LNCAP (cell line): ENCODE measurements at regions not wholly inside any gene's neighbourhood (a gene's known extent, or its start where the extent isn't known, plus 50 kb on each side); places are given as distances from the start of the nearest gene placed in this dataset.

Experiments used
- TF ChIP-seq, protein P1 (sequence below): fragments of 450-650 bp; IDR thresholded peaks from 2 replicates; pipeline ENCODE4 v1.5.1; 2017; ENCODE audit warnings: mild to moderate bottlenecking

GRCh38 chr2:122193622-122194021 lies 438.2 kb downstream of the TSN start:
- TF ChIP-seq, protein P1, sequence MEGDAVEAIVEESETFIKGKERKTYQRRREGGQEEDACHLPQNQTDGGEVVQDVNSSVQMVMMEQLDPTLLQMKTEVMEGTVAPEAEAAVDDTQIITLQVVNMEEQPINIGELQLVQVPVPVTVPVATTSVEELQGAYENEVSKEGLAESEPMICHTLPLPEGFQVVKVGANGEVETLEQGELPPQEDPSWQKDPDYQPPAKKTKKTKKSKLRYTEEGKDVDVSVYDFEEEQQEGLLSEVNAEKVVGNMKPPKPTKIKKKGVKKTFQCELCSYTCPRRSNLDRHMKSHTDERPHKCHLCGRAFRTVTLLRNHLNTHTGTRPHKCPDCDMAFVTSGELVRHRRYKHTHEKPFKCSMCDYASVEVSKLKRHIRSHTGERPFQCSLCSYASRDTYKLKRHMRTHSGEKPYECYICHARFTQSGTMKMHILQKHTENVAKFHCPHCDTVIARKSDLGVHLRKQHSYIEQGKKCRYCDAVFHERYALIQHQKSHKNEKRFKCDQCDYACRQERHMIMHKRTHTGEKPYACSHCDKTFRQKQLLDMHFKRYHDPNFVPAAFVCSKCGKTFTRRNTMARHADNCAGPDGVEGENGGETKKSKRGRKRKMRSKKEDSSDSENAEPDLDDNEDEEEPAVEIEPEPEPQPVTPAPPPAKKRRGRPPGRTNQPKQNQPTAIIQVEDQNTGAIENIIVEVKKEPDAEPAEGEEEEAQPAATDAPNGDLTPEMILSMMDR: no peak

DNA sequence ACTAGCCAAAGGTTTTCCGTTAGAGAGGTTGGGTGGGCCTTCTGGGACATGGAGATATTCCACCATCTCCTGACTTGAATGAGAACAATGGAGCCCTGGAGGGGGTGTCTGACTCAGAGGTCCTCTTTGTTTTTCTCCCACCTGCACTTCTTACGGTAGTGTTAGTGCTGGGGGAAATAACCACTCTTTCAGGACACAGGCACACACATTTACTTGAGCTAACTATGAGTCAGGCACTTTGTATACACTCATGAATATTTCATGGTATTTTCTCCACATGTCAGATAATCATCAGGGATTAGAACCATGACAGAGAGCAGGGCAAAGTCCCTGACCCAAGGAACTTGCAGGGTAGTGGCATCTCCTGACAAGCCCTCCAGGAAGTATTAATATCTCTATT lies 439.1 kb downstream of the TSN start:
- TF ChIP-seq, protein P1: no peak

DNA sequence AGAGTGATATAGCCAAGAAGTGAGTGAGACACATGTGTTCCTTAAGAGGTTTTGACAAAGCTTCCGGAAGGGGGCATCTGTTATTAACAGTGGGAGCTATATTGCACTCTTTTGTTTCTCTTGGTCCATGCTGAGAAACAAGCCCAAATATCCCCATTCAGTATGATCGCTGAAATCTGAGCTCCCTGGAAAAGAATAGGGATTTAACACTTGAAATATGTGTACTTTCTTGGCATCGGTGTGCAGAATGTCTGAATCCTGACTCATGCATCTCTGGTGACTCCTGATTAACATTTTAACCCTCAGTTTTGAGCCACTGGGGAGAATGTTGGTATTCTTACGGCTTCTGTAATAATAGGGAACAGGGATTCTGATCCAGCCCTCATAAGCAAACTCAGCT lies 448.1 kb downstream of the TSN start:
- TF ChIP-seq, protein P1: no peak

- TF ChIP-seq, protein P1: no peak
Measured at GRCh38 chr2:122205641-122206040, 450.2 kb downstream of the TSN start.

- TF ChIP-seq, protein P1: no peak
Measured at GRCh38 chr2:122206101-122206500, 450.6 kb downstream of the TSN start.

GRCh38 chr2:122209377-122209776 lies 453.9 kb downstream of the TSN start:
- TF ChIP-seq, protein P1: no peak

GRCh38 chr2:122210065-122210464 lies 454.6 kb downstream of the TSN start:
- TF ChIP-seq, protein P1: no peak
